Progenitor cell of endocrine pancreas (in vitro differentiated cells): ENCODE measurements at regions not wholly inside any gene's neighbourhood (a gene's known extent, or its start where the extent isn't known, plus 50 kb on each side); places are given as distances from the start of the nearest gene placed in this dataset.

Source experiments
- DNase-seq: peaks from one replicate; pipeline ENCODE4 v3.0.0; 2021; ENCODE audit warnings: low spot score; ENCODE audit not compliant: unreplicated experiment
- H3K27ac Mint-ChIP-seq: 2 replicates; pipeline ENCODE4 v1.8.0; 2021; ENCODE audit warnings: mild to moderate bottlenecking, moderate library complexity, mixed read lengths
- H3K27me3 Mint-ChIP-seq: 2 replicates; pipeline ENCODE4 v1.8.0; 2021; ENCODE audit warnings: mixed read lengths
- H3K36me3 Mint-ChIP-seq: 2 replicates; pipeline ENCODE4 v1.8.0; 2022; ENCODE audit warnings: mixed read lengths; ENCODE audit not compliant: insufficient read depth
- H3K4me1 Mint-ChIP-seq: 2 replicates; pipeline ENCODE4 v1.8.0; 2021; ENCODE audit warnings: low read depth, mixed read lengths
- H3K4me3 Mint-ChIP-seq: 2 replicates; pipeline ENCODE4 v1.8.0; 2021; ENCODE audit warnings: low read depth, mild to moderate bottlenecking, moderate library complexity, mixed read lengths
- H3K9me3 Mint-ChIP-seq: 2 replicates; pipeline ENCODE4 v1.8.0; 2021; ENCODE audit warnings: low read depth, mixed read lengths
- CTCF ChIP-seq: fragments of 200-600 bp; sonication (generic); IDR thresholded peaks from one replicate; pipeline ENCODE4 v1.5.0; 2021; ENCODE audit warnings: antibody characterized with exemption, mild to moderate bottlenecking; ENCODE audit not compliant: unreplicated experiment

- DNase-seq, result no peak
- Mint-ChIP-seq H3K4me1 (peaks cover 5% of the 10 kb centered on the region), H3K4me3 (no peak overlapping the region), H3K27ac (no peak overlapping the region), H3K27me3 (peaks cover 28% of the 10 kb centered on the region), H3K9me3 (no peaks in the 10 kb centered on the region), H3K36me3 (no peaks in the 10 kb centered on the region)
- no peak for TF ChIP-seq CTCF
These were observed 162.7 kb downstream of the MACROH2A1 start for GRCh38 chr5:135236228-135236907.

- no peak overlapping the region for H3K27ac Mint-ChIP-seq
- H3K4me1 Mint-ChIP-seq, result peaks cover 7% of the 10 kb centered on the region
- no peaks in the 10 kb centered on the region for H3K9me3 Mint-ChIP-seq
- peaks cover 23% of the 10 kb centered on the region for H3K27me3 Mint-ChIP-seq
- no peak for TF ChIP-seq CTCF
- H3K36me3 Mint-ChIP-seq, result no peaks in the 10 kb centered on the region
- H3K4me3 Mint-ChIP-seq, result no peak overlapping the region
- DNase-seq, result no peak
These were observed 163.3 kb downstream of the MACROH2A1 start for GRCh38 chr5:135235551-135236227.

GRCh38 chr5:135234666-135235401, 164.2 kb downstream of the MACROH2A1 start:
- Mint-ChIP-seq H3K36me3 (no peaks in the 10 kb centered on the region), H3K4me3 (no peak overlapping the region), H3K27me3 (peaks cover 22% of the 10 kb centered on the region), H3K9me3 (no peaks in the 10 kb centered on the region), H3K4me1 (peaks cover 7% of the 10 kb centered on the region), H3K27ac (no peak overlapping the region)
- TF ChIP-seq CTCF, result no peak
- no peak for DNase-seq

GRCh38 chr5:135234242-135234641, 164.8 kb downstream of the MACROH2A1 start:
- H3K27ac Mint-ChIP-seq, result no peak overlapping the region
- peaks cover 7% of the 10 kb centered on the region for H3K4me1 Mint-ChIP-seq
- no peak for TF ChIP-seq CTCF
- no peak overlapping the region for H3K4me3 Mint-ChIP-seq
- no peak for DNase-seq
- H3K27me3 Mint-ChIP-seq, result peaks cover 22% of the 10 kb centered on the region
- H3K9me3 Mint-ChIP-seq, result no peaks in the 10 kb centered on the region
- no peaks in the 10 kb centered on the region for H3K36me3 Mint-ChIP-seq

- no peak overlapping the region for H3K4me3 Mint-ChIP-seq
- TF ChIP-seq CTCF, result no peak
- DNase-seq, result no peak
- H3K36me3 Mint-ChIP-seq, result no peaks in the 10 kb centered on the region
- H3K27me3 Mint-ChIP-seq, result peaks cover 22% of the 10 kb centered on the region
- H3K9me3 Mint-ChIP-seq, result no peaks in the 10 kb centered on the region
- H3K4me1 Mint-ChIP-seq, result peaks cover 5% of the 10 kb centered on the region
- no peak overlapping the region for H3K27ac Mint-ChIP-seq
These were observed 165.6 kb downstream of the MACROH2A1 start for GRCh38 chr5:135233477-135233876.
